WTC11 (cell line): ENCODE measurements at regions not wholly inside any gene's neighbourhood (a gene's known extent, or its start where the extent isn't known, plus 50 kb on each side); places are given as distances from the start of the nearest gene placed in this dataset.

Experiments
- ATAC-seq: fragments of 200-7000 bp; cut with Tn5 transposase; 2 replicates; pipeline ENCODE4 v1.10.0; 2021; ENCODE audit warnings: mild to moderate bottlenecking, moderate library complexity
- CTCF ChIA-PET: fragments of 300-600 bp; sonication (Branson Sonifier 250); formaldehyde crosslinking; loops from one replicate; lab custom pipeline; 2021; ENCODE audit warnings: antibody characterized with exemption; lab: Charles Lee
- POLR2A ChIA-PET: fragments of 350-600 bp; sonication (Branson Sonifier 250); formaldehyde crosslinking; loops from one replicate; lab custom pipeline; 2021; ENCODE audit warnings: antibody characterized with exemption; lab: Charles Lee
- DNase-seq: peaks from one replicate; pipeline ENCODE4 v3.0.0; 2021; ENCODE audit warnings: low spot score
- H3K27ac Mint-ChIP-seq: 2 replicates; pipeline ENCODE4 v1.8.0; 2021; ENCODE audit warnings: mixed read lengths
- H3K27me3 Mint-ChIP-seq: 2 replicates; pipeline ENCODE4 v1.8.0; 2021; ENCODE audit warnings: low read depth, mild to moderate bottlenecking, moderate library complexity, mixed read lengths
- H3K36me3 Mint-ChIP-seq: 2 replicates; pipeline ENCODE4 v1.8.0; 2021; ENCODE audit warnings: mixed read lengths
- H3K4me1 Mint-ChIP-seq: 2 replicates; pipeline ENCODE4 v1.8.0; 2022; ENCODE audit warnings: mixed read lengths
- H3K4me3 Mint-ChIP-seq: 2 replicates; pipeline ENCODE4 v1.8.0; 2021; ENCODE audit warnings: mild to moderate bottlenecking, moderate library complexity, mixed read lengths
- H3K9me3 Mint-ChIP-seq: 2 replicates; pipeline ENCODE4 v1.8.0; 2021; ENCODE audit warnings: mixed read lengths
- AFF4 ChIP-seq: sonication (generic); formaldehyde crosslinking; IDR thresholded peaks from 2 replicates; pipeline ENCODE4 v1.8.1; 2023; ENCODE audit warnings: mild to moderate bottlenecking, missing genetic modification reagents, borderline replicate concordance
- AR ChIP-seq: fragments of 250-450 bp; sonication (Bioruptor Pico); IDR thresholded peaks from 2 replicates; pipeline ENCODE4 v1.9.0; 2021; ENCODE audit warnings: mild to moderate bottlenecking
- ATF2 ChIP-seq: sonication (generic); formaldehyde crosslinking; IDR thresholded peaks from 2 replicates; pipeline ENCODE4 v1.8.1; 2022; ENCODE audit warnings: low read depth, missing genetic modification reagents, borderline replicate concordance
- E2F4 ChIP-seq: sonication (generic); formaldehyde crosslinking; IDR thresholded peaks from 2 replicates; pipeline ENCODE4 v1.8.1; 2022; ENCODE audit warnings: low read depth, mild to moderate bottlenecking, moderate library complexity, missing genetic modification reagents, borderline replicate concordance
- FOXP4 ChIP-seq: sonication (generic); formaldehyde crosslinking; IDR thresholded peaks from 2 replicates; pipeline ENCODE4 v1.8.0; 2022; ENCODE audit warnings: mild to moderate bottlenecking, missing genetic modification reagents
- IRF1 ChIP-seq: sonication (generic); formaldehyde crosslinking; IDR thresholded peaks from 2 replicates; pipeline ENCODE4 v1.8.0; 2023; ENCODE audit warnings: missing genetic modification reagents
- JUN ChIP-seq: sonication (generic); formaldehyde crosslinking; IDR thresholded peaks from 2 replicates; pipeline ENCODE4 v1.8.0; 2023; ENCODE audit warnings: mild to moderate bottlenecking, missing genetic modification reagents
- MAX ChIP-seq: sonication (generic); formaldehyde crosslinking; IDR thresholded peaks from 2 replicates; pipeline ENCODE4 v1.8.0; 2022; ENCODE audit warnings: mild to moderate bottlenecking, missing genetic modification reagents
- MXD4 ChIP-seq: fragments of 250-450 bp; sonication (Bioruptor Pico); IDR thresholded peaks from 2 replicates; pipeline ENCODE4 v1.8.0; 2021; ENCODE audit warnings: mild to moderate bottlenecking, moderate library complexity, borderline replicate concordance
- MYBL2 ChIP-seq: sonication (generic); formaldehyde crosslinking; IDR thresholded peaks from 2 replicates; pipeline ENCODE4 v1.8.1; 2023; ENCODE audit warnings: mild to moderate bottlenecking, moderate library complexity, missing genetic modification reagents
- SMAD4 ChIP-seq: sonication (generic); formaldehyde crosslinking; IDR thresholded peaks from 2 replicates; pipeline ENCODE4 v1.8.0; 2022; ENCODE audit warnings: mild to moderate bottlenecking, missing genetic modification reagents
- SOX15 ChIP-seq: fragments of 250-450 bp; sonication (Bioruptor Pico); IDR thresholded peaks from 2 replicates; pipeline ENCODE4 v1.9.0; 2021; ENCODE audit warnings: mild to moderate bottlenecking
- TCF7 ChIP-seq: sonication (generic); formaldehyde crosslinking; IDR thresholded peaks from 2 replicates; pipeline ENCODE4 v1.8.0; 2022; ENCODE audit warnings: mild to moderate bottlenecking, low read depth, missing genetic modification reagents, moderate library complexity
- USF1 ChIP-seq: sonication (generic); formaldehyde crosslinking; IDR thresholded peaks from 2 replicates; pipeline ENCODE4 v1.8.0; 2022; ENCODE audit warnings: mild to moderate bottlenecking, missing genetic modification reagents
- ZNF219 ChIP-seq: sonication (generic); formaldehyde crosslinking; IDR thresholded peaks from 2 replicates; pipeline ENCODE4 v1.8.0; 2023; ENCODE audit warnings: missing genetic modification reagents, mild to moderate bottlenecking, borderline replicate concordance
- TF ChIP-seq, protein P1 (sequence below): sonication (generic); formaldehyde crosslinking; IDR thresholded peaks from 2 replicates; pipeline ENCODE4 v1.8.1; 2023; ENCODE audit warnings: mild to moderate bottlenecking, missing genetic modification reagents, moderate library complexity
- TF ChIP-seq, protein P2 (sequence below): sonication (generic); formaldehyde crosslinking; IDR thresholded peaks from 2 replicates; pipeline ENCODE4 v1.8.1; 2023; ENCODE audit warnings: mild to moderate bottlenecking, missing genetic modification reagents, moderate library complexity

DNA sequence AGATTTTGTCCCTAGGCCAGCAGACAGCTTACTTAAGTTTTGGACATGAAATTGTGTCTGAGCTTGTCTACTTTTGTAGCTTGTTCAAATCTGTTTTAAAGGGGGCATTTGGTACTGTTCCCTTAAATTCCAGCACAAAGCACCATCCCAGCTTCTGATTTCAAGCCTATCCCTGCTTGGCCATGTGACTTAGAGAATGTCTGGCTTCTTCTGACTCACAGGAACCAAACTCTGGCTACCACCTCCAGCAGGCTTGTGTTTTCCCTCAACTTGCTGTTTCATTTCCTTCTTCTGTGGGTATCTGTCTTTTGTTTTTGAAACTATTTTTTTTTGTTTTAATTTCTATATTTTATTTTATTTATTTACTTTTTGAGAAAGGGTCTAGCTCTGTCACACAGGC is 97.9 kb upstream of the FZD8 start (continued):
- TF ChIP-seq AR (CRISPR knock-in tag) (no peak), USF1 (no peak), AFF4 (no peak), IRF1 (no peak), ZNF219 (CRISPR knock-in tag) (no peak), FOXP4 (CRISPR knock-in tag) (no peak), MXD4 (CRISPR knock-in tag) (no peak), SMAD4 (no peak)

GRCh38 chr10:35735412-35735811 is 93.3 kb upstream of the FZD8 start:
- ChIA-PET CTCF (interaction anchor here (0.7 kb wide), 1 partner anchor 1419 kb away, joined by 3 read pairs; no protein-coding TSS in a partner anchor), POLR2A (no interaction called here)
- DNase-seq (no peak), ATAC-seq (no peak)
- Mint-ChIP-seq H3K4me1 (no peaks in the 10 kb centered on the region), H3K27ac (no peak overlapping the region), H3K36me3 (no peaks in the 10 kb centered on the region), H3K27me3 (no peaks in the 10 kb centered on the region; the same call in 1 of the 2 replicates), H3K9me3 (peaks cover 19% of the 10 kb centered on the region), H3K4me3 (no peak overlapping the region)
- TF ChIP-seq JUN (no peak), SOX15 (no peak), MAX (no peak), TCF7 (CRISPR knock-in tag) (no peak), SMAD4 (no peak), E2F4 (CRISPR knock-in tag) (no peak), MYBL2 (CRISPR knock-in tag) (no peak), ATF2 (CRISPR knock-in tag) (no peak)
- TF ChIP-seq, protein P1, sequence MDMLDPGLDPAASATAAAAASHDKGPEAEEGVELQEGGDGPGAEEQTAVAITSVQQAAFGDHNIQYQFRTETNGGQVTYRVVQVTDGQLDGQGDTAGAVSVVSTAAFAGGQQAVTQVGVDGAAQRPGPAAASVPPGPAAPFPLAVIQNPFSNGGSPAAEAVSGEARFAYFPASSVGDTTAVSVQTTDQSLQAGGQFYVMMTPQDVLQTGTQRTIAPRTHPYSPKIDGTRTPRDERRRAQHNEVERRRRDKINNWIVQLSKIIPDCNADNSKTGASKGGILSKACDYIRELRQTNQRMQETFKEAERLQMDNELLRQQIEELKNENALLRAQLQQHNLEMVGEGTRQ (CRISPR knock-in tag): no peak
- TF ChIP-seq, protein P2, sequence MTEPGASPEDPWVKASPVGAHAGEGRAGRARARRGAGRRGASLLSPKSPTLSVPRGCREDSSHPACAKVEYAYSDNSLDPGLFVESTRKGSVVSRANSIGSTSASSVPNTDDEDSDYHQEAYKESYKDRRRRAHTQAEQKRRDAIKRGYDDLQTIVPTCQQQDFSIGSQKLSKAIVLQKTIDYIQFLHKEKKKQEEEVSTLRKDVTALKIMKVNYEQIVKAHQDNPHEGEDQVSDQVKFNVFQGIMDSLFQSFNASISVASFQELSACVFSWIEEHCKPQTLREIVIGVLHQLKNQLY (CRISPR knock-in tag): no peak
